Upper lobe of left lung (tissue), 6 donors: ENCODE measurements at regions not wholly inside any gene's neighbourhood (a gene's known extent, or its start where the extent isn't known, plus 50 kb on each side); places are given as distances from the start of the nearest gene placed in this dataset.

Experiments
- ATAC-seq, 2 donors: fragments of 200-7000 bp; cut with Tn5 transposase; one replicate each; pipeline ENCODE4 v1.9.1; 2022; ENCODE audit warnings: mild to moderate bottlenecking in 2 of 2, moderate library complexity in 2 of 2; ENCODE audit not compliant: low FRiP score in 2 of 2
- DNase-seq, 2 donors: peaks; one replicate each; pipeline ENCODE4 v3.0.0-alpha.2; 2019 to 2020
- H3K27ac ChIP-seq, 4 donors: fragments of 200-600 bp; sonication (generic); one replicate each; pipeline ENCODE4 v1.5.1; 2016 to 2019
- H3K27me3 ChIP-seq, 4 donors: fragments of 200-600 bp; sonication (generic); one replicate each; pipeline ENCODE4 v1.5.1; 2017 to 2019
- H3K36me3 ChIP-seq, 4 donors: fragments of 200-600 bp; sonication (generic); one replicate each; pipeline ENCODE4 v1.5.1; 2016 to 2019
- H3K4me1 ChIP-seq, 4 donors: fragments of 200-600 bp; sonication (generic); one replicate each; pipeline ENCODE4 v1.5.1; 2018 to 2019
- H3K4me3 ChIP-seq, 4 donors: fragments of 200-600 bp; sonication (generic); one replicate each; pipeline ENCODE4 v1.5.1; 2017 to 2019; ENCODE audit warnings: mild to moderate bottlenecking in 2 of 4, moderate library complexity in 1 of 4
- H3K9me3 ChIP-seq, 4 donors: fragments of 200-600 bp; sonication (generic); one replicate each; pipeline ENCODE4 v1.5.1; 2018 to 2019
- EP300 ChIP-seq, 4 donors: sonication (generic); formaldehyde crosslinking; IDR thresholded peaks; one replicate each; pipeline ENCODE4 v1.5.1; 2017; ENCODE audit warnings: antibody characterized with exemption in 4 of 4, control low read depth in 2 of 4
- POLR2A ChIP-seq, 4 donors: fragments of 450-650 bp; IDR thresholded peaks; one replicate each; pipeline ENCODE4 v1.5.1; 2016 to 2017; ENCODE audit warnings: antibody characterized with exemption in 4 of 4, mild to moderate bottlenecking in 2 of 4
- POLR2AphosphoS5 ChIP-seq, 2 donors: sonication (generic); formaldehyde crosslinking; IDR thresholded peaks; one replicate each; pipeline ENCODE4 v1.5.1; 2017; ENCODE audit warnings: antibody characterized with exemption in 2 of 2
- WGBS, 2 donors: methylation state at CpG; one replicate each; pipeline ENCODE4 v1.1.5; 2017 to 2018; 5-methylcytosine and 5-hydroxymethylcytosine counted together
- TF ChIP-seq, protein P1 (sequence below), 6 experiments: fragments of 450-650 bp in 4 of 6; fragments of 200-600 bp in 2 of 6; sonication (generic) in 2 of 6; IDR thresholded peaks; one replicate each; pipeline ENCODE4 v1.5.1; 2016 to 2019; ENCODE audit warnings: antibody characterized with exemption in 6 of 6
- donor health status: DM: no; HTN: no; CAD: no; lungs with moderate emphysema.
- donor health status: DM: no; HTN: yes; CAD: no; lungs with severe emphysema.

- H3K4me1 ChIP-seq, result no peaks in the 10 kb centered on the region
- ATAC-seq (no peak), DNase-seq (no peak)
- 92 to 93% methylated on average over 1 of the region's 1 CpG for WGBS, 2 donors
- H3K27me3 ChIP-seq, result no peaks in the 10 kb centered on the region
- no peak overlapping the region for H3K27ac ChIP-seq
- TF ChIP-seq, protein P1, sequence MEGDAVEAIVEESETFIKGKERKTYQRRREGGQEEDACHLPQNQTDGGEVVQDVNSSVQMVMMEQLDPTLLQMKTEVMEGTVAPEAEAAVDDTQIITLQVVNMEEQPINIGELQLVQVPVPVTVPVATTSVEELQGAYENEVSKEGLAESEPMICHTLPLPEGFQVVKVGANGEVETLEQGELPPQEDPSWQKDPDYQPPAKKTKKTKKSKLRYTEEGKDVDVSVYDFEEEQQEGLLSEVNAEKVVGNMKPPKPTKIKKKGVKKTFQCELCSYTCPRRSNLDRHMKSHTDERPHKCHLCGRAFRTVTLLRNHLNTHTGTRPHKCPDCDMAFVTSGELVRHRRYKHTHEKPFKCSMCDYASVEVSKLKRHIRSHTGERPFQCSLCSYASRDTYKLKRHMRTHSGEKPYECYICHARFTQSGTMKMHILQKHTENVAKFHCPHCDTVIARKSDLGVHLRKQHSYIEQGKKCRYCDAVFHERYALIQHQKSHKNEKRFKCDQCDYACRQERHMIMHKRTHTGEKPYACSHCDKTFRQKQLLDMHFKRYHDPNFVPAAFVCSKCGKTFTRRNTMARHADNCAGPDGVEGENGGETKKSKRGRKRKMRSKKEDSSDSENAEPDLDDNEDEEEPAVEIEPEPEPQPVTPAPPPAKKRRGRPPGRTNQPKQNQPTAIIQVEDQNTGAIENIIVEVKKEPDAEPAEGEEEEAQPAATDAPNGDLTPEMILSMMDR (IDR thresholded peaks at IDR 0.05), result no peak
- TF ChIP-seq POLR2A (IDR thresholded peaks at IDR 0.05), result no peak
- TF ChIP-seq EP300 (IDR thresholded peaks at IDR 0.05), result no peak
- TF ChIP-seq POLR2AphosphoS5 (IDR thresholded peaks at IDR 0.05), result no peak
- H3K36me3 ChIP-seq, result no peaks in the 10 kb centered on the region
- H3K4me3 ChIP-seq, result no peak overlapping the region
- no peaks in the 10 kb centered on the region for H3K9me3 ChIP-seq
Measured at GRCh38 chr10:64626924-64627323, 1105.7 kb downstream of the REEP3 start.

DNA sequence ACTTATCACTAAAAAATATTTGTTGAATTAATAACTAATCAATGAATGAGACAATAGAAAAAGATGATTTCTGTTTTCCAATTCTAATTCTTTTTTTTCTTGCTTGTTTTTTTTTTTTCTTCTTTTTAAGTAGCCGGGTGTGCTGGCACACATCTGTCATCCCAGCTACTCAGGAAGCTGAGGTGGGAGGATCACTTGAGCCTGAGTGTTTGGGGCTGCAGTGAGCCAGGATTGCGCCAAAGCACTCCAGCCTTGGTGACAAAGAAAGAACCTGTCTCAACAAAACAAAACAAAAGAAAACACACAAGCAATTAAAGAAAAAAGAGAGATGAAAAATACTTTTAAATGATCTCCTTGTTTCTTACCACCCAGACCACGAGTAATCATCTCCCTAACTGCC lies 1109.3 kb downstream of the REEP3 start:
- no peak overlapping the region for H3K4me3 ChIP-seq
- H3K4me1 ChIP-seq, result no peaks in the 10 kb centered on the region
- H3K36me3 ChIP-seq, result no peaks in the 10 kb centered on the region
- TF ChIP-seq, protein P1 (IDR thresholded peaks at IDR 0.05), result no peak
- no peak for TF ChIP-seq POLR2A (IDR thresholded peaks at IDR 0.05)
- TF ChIP-seq POLR2AphosphoS5 (IDR thresholded peaks at IDR 0.05), result no peak
- no peak for TF ChIP-seq EP300 (IDR thresholded peaks at IDR 0.05)
- H3K27ac ChIP-seq, result no peak overlapping the region
- H3K9me3 ChIP-seq, result no peaks in the 10 kb centered on the region
- H3K27me3 ChIP-seq, result no peaks in the 10 kb centered on the region
- WGBS, 2 donors, result 28 to 37% methylated on average over 3 of the region's 3 CpGs
- ATAC-seq, result no peak
- no peak for DNase-seq

DNA sequence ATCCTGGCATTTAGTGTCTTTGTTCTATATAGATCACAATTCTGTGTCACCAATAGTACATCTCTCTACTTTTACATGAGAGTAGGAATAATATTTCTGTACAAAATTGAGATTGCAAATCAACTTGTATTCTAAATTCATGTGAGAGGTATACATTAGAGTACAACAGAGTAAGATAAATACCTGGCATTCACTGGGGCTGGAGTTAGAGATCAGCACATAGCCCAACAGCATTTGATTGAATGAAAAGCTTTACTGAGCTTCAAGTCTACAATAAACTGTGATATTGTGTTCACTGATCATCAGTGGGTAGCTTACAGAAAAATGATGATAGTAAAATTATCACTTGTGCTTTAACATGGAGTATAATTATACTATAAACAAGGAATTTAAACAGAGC lies 1114.7 kb downstream of the REEP3 start:
- Histone ChIP-seq H3K9me3 (no peaks in the 10 kb centered on the region), H3K36me3 (no peaks in the 10 kb centered on the region), H3K4me1 (no peaks in the 10 kb centered on the region), H3K27ac (no peak overlapping the region), H3K4me3 (no peak overlapping the region), H3K27me3 (no peaks in the 10 kb centered on the region)
- TF ChIP-seq EP300 (IDR thresholded peaks at IDR 0.05), result no peak
- no peak for TF ChIP-seq POLR2AphosphoS5 (IDR thresholded peaks at IDR 0.05)
- TF ChIP-seq, protein P1 (IDR thresholded peaks at IDR 0.05), result no peak
- no peak for TF ChIP-seq POLR2A (IDR thresholded peaks at IDR 0.05)
- DNase-seq (no peak), ATAC-seq (no peak)

DNA sequence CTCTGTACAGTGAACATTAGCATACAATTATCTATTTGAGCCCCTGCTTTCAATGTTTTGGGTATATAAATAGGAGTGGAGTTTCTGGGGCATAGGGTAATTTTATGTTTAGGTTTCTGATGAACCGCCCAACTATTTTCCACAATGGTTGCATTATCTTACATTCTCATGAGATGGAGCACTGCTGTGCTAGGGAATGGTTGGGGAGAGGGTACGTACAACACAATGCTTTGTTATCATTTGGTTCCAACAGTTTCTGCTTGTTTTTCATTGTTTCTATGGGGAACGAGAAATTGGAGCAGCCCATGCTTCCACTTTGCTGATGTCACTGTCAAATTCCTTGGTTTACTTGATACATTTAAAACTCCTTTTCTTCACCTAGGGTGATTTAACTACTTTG lies 1115.3 kb downstream of the REEP3 start:
- 69 to 78% methylated on average over 3 of the region's 3 CpGs for WGBS, 2 donors
- Histone ChIP-seq H3K27ac (no peak overlapping the region), H3K4me3 (no peak overlapping the region), H3K9me3 (no peaks in the 10 kb centered on the region), H3K36me3 (no peaks in the 10 kb centered on the region), H3K27me3 (no peaks in the 10 kb centered on the region), H3K4me1 (no peaks in the 10 kb centered on the region)
- TF ChIP-seq POLR2AphosphoS5 (IDR thresholded peaks at IDR 0.05) (no peak), EP300 (IDR thresholded peaks at IDR 0.05) (no peak), POLR2A (IDR thresholded peaks at IDR 0.05) (no peak)
- TF ChIP-seq, protein P1 (IDR thresholded peaks at IDR 0.05), result no peak
- ATAC-seq, result no peak
- no peak for DNase-seq

GRCh38 chr10:64637939-64638338 lies 1116.7 kb downstream of the REEP3 start:
- Histone ChIP-seq H3K27me3 (no peaks in the 10 kb centered on the region), H3K27ac (no peak overlapping the region), H3K9me3 (no peaks in the 10 kb centered on the region), H3K4me3 (no peak overlapping the region), H3K36me3 (no peaks in the 10 kb centered on the region), H3K4me1 (no peaks in the 10 kb centered on the region)
- DNase-seq (no peak), ATAC-seq (no peak)
- TF ChIP-seq EP300 (IDR thresholded peaks at IDR 0.05) (no peak), POLR2A (IDR thresholded peaks at IDR 0.05) (no peak), POLR2AphosphoS5 (IDR thresholded peaks at IDR 0.05) (no peak)
- TF ChIP-seq, protein P1 (IDR thresholded peaks at IDR 0.05), result no peak
- WGBS, 2 donors, result 64 to 66% methylated on average over 1 of the region's 1 CpG
